Upper lobe of right lung (tissue), 1 donor: ENCODE measurements at regions not wholly inside any gene's neighbourhood (a gene's known extent, or its start where the extent isn't known, plus 50 kb on each side); places are given as distances from the start of the nearest gene placed in this dataset.
A peak's percentile ranks its signal among the peaks of the same experiment; 100 is the strongest.

Source experiments
- ATAC-seq: fragments of 200-7000 bp; cut with Tn5 transposase; one replicate; pipeline ENCODE4 v1.9.1; 2020; ENCODE audit warnings: mild to moderate bottlenecking, moderate library complexity
- DNase-seq: peaks from one replicate; pipeline ENCODE4 v3.0.0-alpha.2; 2020
- H3K27ac ChIP-seq: fragments of 200-600 bp; one replicate; pipeline ENCODE4 v1.8.0; 2022
- H3K27me3 ChIP-seq: fragments of 200-600 bp; one replicate; pipeline ENCODE4 v1.8.0; 2022; ENCODE audit warnings: mild to moderate bottlenecking
- H3K36me3 ChIP-seq: fragments of 200-600 bp; one replicate; pipeline ENCODE4 v1.8.0; 2022
- H3K4me1 ChIP-seq: fragments of 200-600 bp; one replicate; pipeline ENCODE4 v1.8.0; 2022
- H3K4me3 ChIP-seq: fragments of 200-600 bp; one replicate; pipeline ENCODE4 v1.8.0; 2022; ENCODE audit warnings: mild to moderate bottlenecking
- H3K9me3 ChIP-seq: fragments of 200-600 bp; one replicate; pipeline ENCODE4 v1.8.0; 2022
- intact Hi-C: fragments of 100-400 bp; cut with DNase I; formaldehyde crosslinking; loops from one replicate; pipeline ENCODE4 v1.11.0; 2022
- microRNA-seq: library from miRNA; unstranded; fragments of <30 nt; microRNA quantifications from one replicate; pipeline ENCODE4 v1.2.0, GENCODE V29; 2020; ENCODE audit warnings: borderline microRNAs expressed
- TF ChIP-seq, protein P1 (sequence below): fragments of 200-600 bp; IDR thresholded peaks from one replicate; pipeline ENCODE4 v1.8.0; 2022; ENCODE audit warnings: antibody characterized with exemption
- donor health status: DM: no; HTN: yes; CAD: no; lungs with severe emphysema.

DNA sequence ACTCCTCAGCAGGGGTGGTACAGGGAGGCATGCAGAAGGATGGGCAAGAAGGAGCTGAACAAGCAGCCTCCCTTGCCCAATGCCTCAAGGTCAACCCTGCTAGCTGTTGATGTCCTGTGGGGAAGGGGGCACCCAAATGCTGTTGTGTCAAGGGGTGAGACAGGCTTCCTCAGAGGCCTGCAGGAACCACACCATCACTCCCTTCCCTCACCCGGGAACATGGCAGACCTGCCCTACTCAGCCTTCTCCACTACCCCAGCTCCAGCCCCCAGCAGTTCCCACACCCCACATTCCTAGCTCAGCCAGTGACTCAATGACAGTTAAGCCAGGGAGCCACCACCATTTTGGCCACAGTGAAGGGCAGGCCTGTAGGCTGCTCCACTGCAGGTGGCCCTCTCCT lies 53.9 kb upstream of the RMP24 start:
- intact Hi-C loops = no loop called here
- H3K36me3 ChIP-seq = no peaks in the 10 kb centered on the region
- no peaks in the 10 kb centered on the region for H3K4me1 ChIP-seq
- H3K4me3 ChIP-seq = no peak overlapping the region
- no peaks in the 10 kb centered on the region for H3K9me3 ChIP-seq
- peaks cover 7% of the 10 kb centered on the region for H3K27me3 ChIP-seq
- no peak for DNase-seq
- no peak for ATAC-seq
- H3K27ac ChIP-seq = no peak overlapping the region
- TF ChIP-seq, protein P1, sequence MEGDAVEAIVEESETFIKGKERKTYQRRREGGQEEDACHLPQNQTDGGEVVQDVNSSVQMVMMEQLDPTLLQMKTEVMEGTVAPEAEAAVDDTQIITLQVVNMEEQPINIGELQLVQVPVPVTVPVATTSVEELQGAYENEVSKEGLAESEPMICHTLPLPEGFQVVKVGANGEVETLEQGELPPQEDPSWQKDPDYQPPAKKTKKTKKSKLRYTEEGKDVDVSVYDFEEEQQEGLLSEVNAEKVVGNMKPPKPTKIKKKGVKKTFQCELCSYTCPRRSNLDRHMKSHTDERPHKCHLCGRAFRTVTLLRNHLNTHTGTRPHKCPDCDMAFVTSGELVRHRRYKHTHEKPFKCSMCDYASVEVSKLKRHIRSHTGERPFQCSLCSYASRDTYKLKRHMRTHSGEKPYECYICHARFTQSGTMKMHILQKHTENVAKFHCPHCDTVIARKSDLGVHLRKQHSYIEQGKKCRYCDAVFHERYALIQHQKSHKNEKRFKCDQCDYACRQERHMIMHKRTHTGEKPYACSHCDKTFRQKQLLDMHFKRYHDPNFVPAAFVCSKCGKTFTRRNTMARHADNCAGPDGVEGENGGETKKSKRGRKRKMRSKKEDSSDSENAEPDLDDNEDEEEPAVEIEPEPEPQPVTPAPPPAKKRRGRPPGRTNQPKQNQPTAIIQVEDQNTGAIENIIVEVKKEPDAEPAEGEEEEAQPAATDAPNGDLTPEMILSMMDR = no peak

DNA sequence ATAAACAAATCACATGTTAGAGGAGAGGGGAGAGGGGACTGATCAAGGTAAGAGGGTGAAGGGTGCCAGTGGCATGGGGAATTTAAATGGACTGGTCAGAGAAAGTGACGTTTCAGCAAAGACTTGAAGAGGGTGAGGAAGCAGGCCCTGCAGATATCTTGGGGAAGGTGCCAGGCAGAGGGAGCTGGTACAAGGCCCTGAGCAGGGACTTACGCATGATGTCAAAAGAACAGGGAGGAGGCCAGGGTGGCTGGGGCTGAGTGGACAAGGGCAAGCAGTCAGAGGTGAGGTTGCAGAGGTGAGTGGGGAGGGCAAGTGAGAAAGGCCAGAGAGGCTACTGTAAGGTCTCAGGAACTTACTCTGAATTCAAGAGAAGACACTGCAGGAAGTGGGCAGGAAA lies 53.3 kb upstream of the RMP24 start:
- Histone ChIP-seq H3K27me3 (peaks cover 7% of the 10 kb centered on the region), H3K4me1 (no peaks in the 10 kb centered on the region), H3K36me3 (no peaks in the 10 kb centered on the region), H3K4me3 (no peak overlapping the region), H3K27ac (no peak overlapping the region), H3K9me3 (no peaks in the 10 kb centered on the region)
- DNase-seq (no peak), ATAC-seq (no peak)
- TF ChIP-seq, protein P1 = no peak
- intact Hi-C loops = no loop called here

GRCh38 chr18:35920623-35921022 lies 51.9 kb upstream of the RMP24 start:
- H3K4me1 ChIP-seq = no peaks in the 10 kb centered on the region
- intact Hi-C loops = no loop called here
- H3K4me3 ChIP-seq = no peak overlapping the region
- ATAC-seq (no peak), DNase-seq (no peak)
- no peaks in the 10 kb centered on the region for H3K36me3 ChIP-seq
- H3K27me3 ChIP-seq = peaks cover 7% of the 10 kb centered on the region
- H3K9me3 ChIP-seq = no peaks in the 10 kb centered on the region
- TF ChIP-seq, protein P1 = no peak
- no peak overlapping the region for H3K27ac ChIP-seq

Small RNA genes lying in the stretch of these regions (microRNA-seq; reads per million reads assigned to microRNA genes)
- gene MIR187 = 43.3 reads per million, percentile 55 among the genes with 10 or more reads in this experiment
